Prostate gland (tissue), 2 donors: ENCODE measurements at regions not wholly inside any gene's neighbourhood (a gene's known extent, or its start where the extent isn't known, plus 50 kb on each side); places are given as distances from the start of the nearest gene placed in this dataset.

ENCODE experiments used
- DNase-seq: peaks from one replicate; pipeline ENCODE4 v3.0.0-alpha.2; 2019; ENCODE audit warnings: low spot score
- H3K27ac ChIP-seq, 2 donors: fragments of 200-600 bp; sonication (generic); 2 replicates each; pipeline ENCODE4 v1.5.1; 2017 to 2019
- H3K27me3 ChIP-seq: fragments of 200-600 bp; sonication (generic); replicated peaks from 2 replicates; pipeline ENCODE4 v1.5.1; 2019; ENCODE audit not compliant: insufficient read depth
- H3K36me3 ChIP-seq, 2 donors: fragments of 200-600 bp; sonication (generic); 1 replicate in 1 of 2; 2 replicates in 1 of 2; pipeline versions ENCODE4 v1.5.1 to v1.8.1; 2017 to 2019
- H3K4me1 ChIP-seq: fragments of 200-600 bp; sonication (generic); replicated peaks from 2 replicates; pipeline ENCODE4 v1.5.1; 2019
- H3K4me3 ChIP-seq, 2 donors: fragments of 200-600 bp; sonication (generic); 2 replicates each; pipeline ENCODE4 v1.5.1; 2017 to 2019
- H3K9me3 ChIP-seq: fragments of 200-600 bp; sonication (generic); 2 replicates; pipeline ENCODE4 v1.5.1; 2017
- CTCF ChIP-seq, 4 experiments: fragments of 200-600 bp in 2 of 4; fragments of 450-650 bp in 2 of 4; sonication (generic) in 2 of 4; IDR thresholded peaks; 1 replicate in 3 of 4; 2 replicates in 1 of 4; pipeline ENCODE4 v1.5.1; 2016 to 2019; ENCODE audit warnings: antibody characterized with exemption in 4 of 4, mild to moderate bottlenecking in 2 of 4, moderate library complexity in 2 of 4
- POLR2A ChIP-seq: fragments of 450-650 bp; IDR thresholded peaks from one replicate; pipeline ENCODE4 v1.6.1; 2016; ENCODE audit warnings: antibody characterized with exemption, mild to moderate bottlenecking
- POLR2AphosphoS5 ChIP-seq: sonication (generic); formaldehyde crosslinking; IDR thresholded peaks from one replicate; pipeline ENCODE4 v1.6.1; 2017; ENCODE audit warnings: antibody characterized with exemption
- WGBS: methylation state at CpG from one replicate; pipeline ENCODE4 v1.1.5; 2018; 5-methylcytosine and 5-hydroxymethylcytosine counted together
- intact Hi-C: fragments of 100-400 bp; cut with DNase I; formaldehyde crosslinking; loops from one replicate; pipeline ENCODE4 v1.14.2; 2022

DNA sequence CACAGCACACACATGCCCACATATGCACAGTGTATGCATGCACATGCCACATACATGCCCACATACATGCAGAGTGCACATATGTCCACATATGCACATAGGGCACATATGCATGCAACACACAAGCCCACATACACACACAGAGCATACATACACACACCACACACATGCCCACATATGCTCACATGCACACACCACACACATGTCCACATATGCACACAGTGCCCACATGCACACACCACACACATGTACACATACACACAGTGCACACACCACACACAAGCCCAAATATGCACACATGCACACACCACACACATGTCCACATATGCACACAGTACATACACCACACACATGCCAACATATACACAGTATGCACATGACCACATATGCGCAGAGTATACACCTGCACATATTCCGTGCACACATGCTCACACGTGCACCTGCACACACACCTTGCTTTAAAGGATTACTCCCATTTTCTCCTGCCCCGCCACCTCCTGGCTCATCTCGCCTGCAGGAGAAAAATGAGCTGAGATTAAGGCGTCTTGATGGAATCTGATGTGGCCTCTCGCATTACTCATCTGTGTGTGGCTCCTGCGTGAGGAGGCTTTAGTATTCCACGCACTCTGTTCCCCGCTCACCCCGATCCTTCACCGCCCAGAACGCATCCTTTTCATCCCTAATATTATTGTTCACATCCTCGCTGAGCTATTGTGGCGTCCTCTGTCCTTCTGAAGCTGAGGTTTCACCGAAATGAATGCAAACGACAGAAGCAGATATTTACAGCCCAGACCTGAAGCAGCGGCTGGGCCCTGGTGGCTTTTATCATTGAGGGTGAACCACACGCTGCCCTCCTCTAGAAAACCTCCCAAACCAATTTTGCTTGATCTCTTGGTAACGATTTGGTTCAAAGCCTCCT, 182.7 kb downstream of the OLFM1 start:
- no peaks in the 10 kb centered on the region for H3K27me3 ChIP-seq
- no peak for DNase-seq

GRCh38 chr9:135271425-135271824, 184.0 kb downstream of the OLFM1 start:
- H3K4me3 ChIP-seq, result no peak overlapping the region
- no peaks in the 10 kb centered on the region for H3K9me3 ChIP-seq
- H3K27ac ChIP-seq, result no peak overlapping the region
- H3K27me3 ChIP-seq, result no peaks in the 10 kb centered on the region
- peaks cover 5% of the 10 kb centered on the region for H3K4me1 ChIP-seq
- H3K36me3 ChIP-seq, result no peaks in the 10 kb centered on the region
- intact Hi-C loops, result no loop called here
- DNase-seq, result no peak
- 83% methylated on average over 19 of the region's 19 CpGs for WGBS
- no peak for TF ChIP-seq POLR2A
- no peak for TF ChIP-seq CTCF (IDR thresholded peaks at IDR 0.05)
- no peak for TF ChIP-seq POLR2AphosphoS5

More for the DNA sequence above, 182.7 kb downstream of the OLFM1 start:
- 84% methylated on average over 20 of the region's 20 CpGs for WGBS
- TF ChIP-seq POLR2AphosphoS5, result no peak
- intact Hi-C loops, result no loop called here
- no peaks in the 10 kb centered on the region for H3K9me3 ChIP-seq
- no peak overlapping the region for H3K4me3 ChIP-seq
- H3K36me3 ChIP-seq, result no peaks in the 10 kb centered on the region
- no peak overlapping the region for H3K27ac ChIP-seq
- H3K4me1 ChIP-seq, result no peaks in the 10 kb centered on the region

- TF ChIP-seq POLR2A, result no peak
- no peak for TF ChIP-seq POLR2AphosphoS5
- no peak for TF ChIP-seq CTCF (IDR thresholded peaks at IDR 0.05)
- Histone ChIP-seq H3K4me1 (peaks cover 5% of the 10 kb centered on the region), H3K27me3 (no peaks in the 10 kb centered on the region), H3K27ac (no peak overlapping the region), H3K36me3 (no peaks in the 10 kb centered on the region), H3K9me3 (no peaks in the 10 kb centered on the region), H3K4me3 (no peak overlapping the region)
- 72% methylated on average over 10 of the region's 10 CpGs for whole genome bisulfite sequencing
- no peak for DNase-seq
- intact Hi-C loops, result no loop called here
Measured at GRCh38 chr9:135272608-135273007, 185.1 kb downstream of the OLFM1 start.

DNA sequence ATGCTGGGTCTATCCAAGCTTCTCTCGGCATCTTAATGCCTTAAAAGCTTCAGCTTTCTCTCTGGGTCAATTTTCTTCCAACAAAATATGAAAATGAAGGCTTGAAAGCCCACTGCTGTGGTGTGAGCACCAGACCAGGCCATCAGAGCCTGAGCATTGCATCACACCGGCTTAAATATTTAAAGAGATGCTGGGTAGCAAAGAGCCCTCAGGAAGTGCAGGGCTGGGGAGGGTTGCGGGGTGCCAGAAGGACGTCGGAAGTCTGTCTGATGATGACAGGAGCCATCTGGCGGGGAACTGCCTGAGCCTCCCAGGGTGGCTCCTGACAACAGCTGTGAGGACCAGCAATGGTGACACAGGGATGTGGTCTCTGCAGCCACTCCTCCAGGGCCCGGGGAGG, 185.5 kb downstream of the OLFM1 start:
- intact Hi-C loops, result no loop called here
- H3K9me3 ChIP-seq, result no peaks in the 10 kb centered on the region
- H3K4me3 ChIP-seq, result no peak overlapping the region
- no peak overlapping the region for H3K27ac ChIP-seq
- no peak for TF ChIP-seq POLR2AphosphoS5
- no peak for TF ChIP-seq CTCF (IDR thresholded peaks at IDR 0.05)
- TF ChIP-seq POLR2A, result no peak
- no peaks in the 10 kb centered on the region for H3K36me3 ChIP-seq
- peaks cover 5% of the 10 kb centered on the region for H3K4me1 ChIP-seq
- 69% methylated on average over 7 of the region's 7 CpGs for WGBS
- no peaks in the 10 kb centered on the region for H3K27me3 ChIP-seq
- no peak for DNase-seq

- WGBS, result 76% methylated on average over 6 of the region's 7 CpGs
- H3K4me3 ChIP-seq, result no peak overlapping the region
- H3K27me3 ChIP-seq, result no peaks in the 10 kb centered on the region
- DNase-seq, result no peak
- peak overlapping the region in 1 of 2 donors; percentile 13 for H3K27ac ChIP-seq
- TF ChIP-seq POLR2AphosphoS5 (no peak), POLR2A (no peak), CTCF (IDR thresholded peaks at IDR 0.05) (no peak)
- H3K36me3 ChIP-seq, result no peaks in the 10 kb centered on the region
- H3K4me1 ChIP-seq, result peaks cover 5% of the 10 kb centered on the region
- intact Hi-C loops, result no loop called here
- no peaks in the 10 kb centered on the region for H3K9me3 ChIP-seq
Measured at GRCh38 chr9:135275163-135275562, 187.7 kb downstream of the OLFM1 start.
